Neural cell (in vitro differentiated cells): ENCODE measurements at regions not wholly inside any gene's neighbourhood (a gene's known extent, or its start where the extent isn't known, plus 50 kb on each side); places are given as distances from the start of the nearest gene placed in this dataset.

ENCODE experiments used
- H2AFZ ChIP-seq: fragments of 200-600, 300-800 bp; sonication (generic), shearing (Covaris generic); 2 replicates; pipeline ENCODE4 v1.6.0; 2014; ENCODE audit warnings: low read depth, mild to moderate bottlenecking, antibody characterized with exemption, low read length, moderate library complexity
- H3F3A ChIP-seq: fragments of 200-600 bp; shearing (Covaris generic); 2 replicates; pipeline ENCODE4 v1.6.1; 2016; ENCODE audit warnings: mild to moderate bottlenecking, moderate library complexity, mixed read lengths, antibody characterized with exemption, low read length; ENCODE audit not compliant: insufficient read depth, poor library complexity, severe bottlenecking
- H3K27ac ChIP-seq: fragments of 200-600, 300-800 bp; sonication (generic), shearing (Covaris generic); 2 replicates; pipeline ENCODE4 v1.5.1; 2014; ENCODE audit warnings: mild to moderate bottlenecking, low read length, moderate library complexity
- H3K27me3 ChIP-seq: fragments of 300-800, 200-600 bp; sonication (generic), shearing (Covaris generic); 2 replicates; pipeline ENCODE4 v1.6.0; 2014; ENCODE audit warnings: mild to moderate bottlenecking, low read depth, low read length, moderate library complexity; ENCODE audit not compliant: insufficient read depth
- H3K36me3 ChIP-seq: fragments of 300-800, 200-600 bp; sonication (generic), shearing (Covaris generic); 2 replicates; pipeline ENCODE4 v1.5.1; 2014; ENCODE audit warnings: mild to moderate bottlenecking, antibody characterized with exemption, low read length, moderate library complexity; ENCODE audit not compliant: insufficient read depth
- H3K4me2 ChIP-seq: fragments of 300-800, 200-600 bp; sonication (generic), shearing (Covaris generic); 2 replicates; pipeline ENCODE4 v1.6.0; 2014; ENCODE audit warnings: mild to moderate bottlenecking, low read length
- H3K4me3 ChIP-seq: fragments of 300-800, 200-600 bp; sonication (generic), shearing (Covaris generic); 2 replicates; pipeline ENCODE4 v1.5.1; 2014; ENCODE audit warnings: mild to moderate bottlenecking, low read length, moderate library complexity
- H3K79me2 ChIP-seq: fragments of 200-600 bp; shearing (Covaris generic); replicated peaks from 2 replicates; pipeline ENCODE4 v1.6.0; 2014; ENCODE audit warnings: mild to moderate bottlenecking, low read length, moderate library complexity; ENCODE audit not compliant: insufficient read depth
- H3K9ac ChIP-seq: fragments of 300-800, 200-600 bp; sonication (generic), shearing (Covaris generic); 2 replicates; pipeline ENCODE4 v1.6.1; 2016; ENCODE audit warnings: mild to moderate bottlenecking, low read length, mixed read lengths
- H3K9me2 ChIP-seq: fragments of 200-600 bp; shearing (Covaris generic); 2 replicates; pipeline ENCODE4 v1.6.1; 2016; ENCODE audit warnings: mild to moderate bottlenecking, low read length, mixed read lengths; ENCODE audit not compliant: insufficient read depth
- H3K9me3 ChIP-seq: fragments of 200-600, 300-800 bp; sonication (generic), shearing (Covaris generic); 2 replicates; pipeline ENCODE4 v1.6.1; 2016; ENCODE audit warnings: mild to moderate bottlenecking, mixed run types, low read length, moderate library complexity, mixed read lengths
- H4K20me1 ChIP-seq: fragments of 200-600 bp; shearing (Covaris generic); 2 replicates; pipeline ENCODE4 v1.6.1; 2016; ENCODE audit warnings: mild to moderate bottlenecking, mixed run types; ENCODE audit not compliant: insufficient read depth
- EP300 ChIP-seq: fragments of 450-650 bp; conservative IDR thresholded peaks from 2 replicates; pipeline ENCODE4 v1.6.1; 2014; ENCODE audit warnings: antibody characterized with exemption, mild to moderate bottlenecking, moderate library complexity; ENCODE audit not compliant: poor library complexity, severe bottlenecking
- EZH2 ChIP-seq: fragments of 200-600, 300-800 bp; shearing (Covaris generic), sonication (generic); IDR thresholded peaks from 2 replicates; pipeline ENCODE4 v1.6.1; 2014; ENCODE audit warnings: antibody characterized with exemption, low read length, borderline replicate concordance, mild to moderate bottlenecking; ENCODE audit not compliant: insufficient read depth, poor library complexity, severe bottlenecking
- MXI1 ChIP-seq: fragments of 450-650 bp; conservative IDR thresholded peaks from 2 replicates; pipeline ENCODE4 v1.6.1; 2014; ENCODE audit warnings: antibody characterized with exemption, mild to moderate bottlenecking; ENCODE audit not compliant: poor library complexity, severe bottlenecking
- POLR2AphosphoS5 ChIP-seq: IDR thresholded peaks from 2 replicates; pipeline ENCODE4 v1.6.1; 2012
- RAD21 ChIP-seq: fragments of 450-650 bp; conservative IDR thresholded peaks from 2 replicates; pipeline ENCODE4 v1.6.1; 2014; ENCODE audit warnings: antibody characterized with exemption, mild to moderate bottlenecking, moderate library complexity
- REST ChIP-seq: IDR thresholded peaks from 2 replicates; pipeline ENCODE4 v1.6.1; 2012; ENCODE audit warnings: borderline replicate concordance
- SMC3 ChIP-seq: fragments of 450-650 bp; conservative IDR thresholded peaks from 2 replicates; pipeline ENCODE4 v1.6.1; 2014; ENCODE audit warnings: antibody characterized with exemption, mild to moderate bottlenecking, moderate library complexity; ENCODE audit not compliant: poor library complexity
- TAF1 ChIP-seq: IDR thresholded peaks from 2 replicates; pipeline ENCODE4 v1.6.1; 2012; ENCODE audit warnings: low read depth
- TF ChIP-seq, protein P1 (sequence below): fragments of 450-650 bp; IDR thresholded peaks from 2 replicates; pipeline ENCODE4 v1.5.1; 2014; ENCODE audit warnings: antibody characterized with exemption, mild to moderate bottlenecking, moderate library complexity; ENCODE audit not compliant: poor library complexity, severe bottlenecking

DNA sequence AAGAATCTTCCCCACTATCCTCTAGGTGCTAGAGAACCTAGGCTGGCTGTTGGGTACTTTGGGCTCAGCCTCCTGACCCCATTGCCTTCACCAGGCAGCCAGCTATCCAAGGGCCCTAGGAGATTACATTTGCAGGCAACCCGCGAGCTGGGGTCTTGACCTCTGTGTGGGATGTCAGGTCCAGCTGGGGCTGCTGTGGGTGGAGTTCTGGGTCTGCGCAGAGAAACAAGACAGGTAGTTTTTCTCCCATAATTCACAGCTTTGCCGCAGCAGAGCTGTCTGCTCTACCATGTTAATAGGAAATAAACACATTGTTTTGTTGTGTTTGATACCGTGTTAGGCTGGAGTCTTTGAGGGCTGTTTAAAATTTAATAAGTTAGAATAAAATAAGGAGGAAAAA is 142.8 kb upstream of the PLET1 start:
- Histone ChIP-seq H3K4me3 (no peak overlapping the region), H3K9ac (no peak overlapping the region), H3K27me3 (no peaks in the 10 kb centered on the region), H4K20me1 (no peaks in the 10 kb centered on the region), H3F3A (no peaks in the 10 kb centered on the region), H3K36me3 (no peaks in the 10 kb centered on the region), H2AFZ (no peak overlapping the region), H3K27ac (no peak overlapping the region), H3K4me2 (no peak overlapping the region), H3K79me2 (no peaks in the 10 kb centered on the region), H3K9me2 (no peaks in the 10 kb centered on the region), H3K9me3 (no peaks in the 10 kb centered on the region)
- TF ChIP-seq EP300, result no peak
- TF ChIP-seq EZH2, result no peak
- no peak for TF ChIP-seq POLR2AphosphoS5
- TF ChIP-seq, protein P1, sequence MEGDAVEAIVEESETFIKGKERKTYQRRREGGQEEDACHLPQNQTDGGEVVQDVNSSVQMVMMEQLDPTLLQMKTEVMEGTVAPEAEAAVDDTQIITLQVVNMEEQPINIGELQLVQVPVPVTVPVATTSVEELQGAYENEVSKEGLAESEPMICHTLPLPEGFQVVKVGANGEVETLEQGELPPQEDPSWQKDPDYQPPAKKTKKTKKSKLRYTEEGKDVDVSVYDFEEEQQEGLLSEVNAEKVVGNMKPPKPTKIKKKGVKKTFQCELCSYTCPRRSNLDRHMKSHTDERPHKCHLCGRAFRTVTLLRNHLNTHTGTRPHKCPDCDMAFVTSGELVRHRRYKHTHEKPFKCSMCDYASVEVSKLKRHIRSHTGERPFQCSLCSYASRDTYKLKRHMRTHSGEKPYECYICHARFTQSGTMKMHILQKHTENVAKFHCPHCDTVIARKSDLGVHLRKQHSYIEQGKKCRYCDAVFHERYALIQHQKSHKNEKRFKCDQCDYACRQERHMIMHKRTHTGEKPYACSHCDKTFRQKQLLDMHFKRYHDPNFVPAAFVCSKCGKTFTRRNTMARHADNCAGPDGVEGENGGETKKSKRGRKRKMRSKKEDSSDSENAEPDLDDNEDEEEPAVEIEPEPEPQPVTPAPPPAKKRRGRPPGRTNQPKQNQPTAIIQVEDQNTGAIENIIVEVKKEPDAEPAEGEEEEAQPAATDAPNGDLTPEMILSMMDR, result no peak
- no peak for TF ChIP-seq SMC3
- no peak for TF ChIP-seq RAD21
- TF ChIP-seq TAF1, result no peak
- no peak for TF ChIP-seq MXI1
- no peak for TF ChIP-seq REST

DNA sequence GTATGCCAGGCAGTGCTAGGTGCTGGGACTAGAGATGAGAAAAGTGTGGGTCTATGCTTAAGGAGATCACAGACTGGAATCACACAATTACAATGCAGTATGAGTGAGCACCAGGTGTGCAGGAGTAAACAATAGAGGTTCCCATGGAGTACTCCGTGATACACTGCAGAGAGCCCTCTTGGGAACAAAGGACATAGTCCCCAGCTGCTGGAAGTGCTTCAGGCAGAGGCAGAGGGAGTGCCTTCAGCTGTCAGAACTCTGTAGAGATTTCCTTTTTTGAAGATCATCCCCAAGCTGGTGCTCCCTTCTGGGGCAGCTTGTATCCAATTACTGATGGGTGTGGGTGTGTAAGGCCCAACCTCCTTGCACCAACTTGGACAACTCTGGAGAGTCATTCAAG is 143.5 kb upstream of the PLET1 start:
- Histone ChIP-seq H2AFZ (no peak overlapping the region), H4K20me1 (no peaks in the 10 kb centered on the region), H3K79me2 (no peaks in the 10 kb centered on the region), H3K9me3 (no peaks in the 10 kb centered on the region), H3K4me3 (no peak overlapping the region), H3K4me2 (no peak overlapping the region), H3K9me2 (no peaks in the 10 kb centered on the region), H3F3A (no peaks in the 10 kb centered on the region), H3K9ac (no peak overlapping the region), H3K36me3 (no peaks in the 10 kb centered on the region), H3K27ac (no peak overlapping the region), H3K27me3 (no peaks in the 10 kb centered on the region)
- TF ChIP-seq EP300, result no peak
- TF ChIP-seq SMC3, result no peak
- TF ChIP-seq, protein P1, result no peak
- TF ChIP-seq RAD21, result no peak
- no peak for TF ChIP-seq REST
- no peak for TF ChIP-seq TAF1
- no peak for TF ChIP-seq EZH2
- no peak for TF ChIP-seq POLR2AphosphoS5
- no peak for TF ChIP-seq MXI1
